PFSK-1 (cell line): ENCODE measurements at regions not wholly inside any gene's neighbourhood (a gene's known extent, or its start where the extent isn't known, plus 50 kb on each side); places are given as distances from the start of the nearest gene placed in this dataset.

Experiments used
- FOXP2 ChIP-seq: optimal IDR thresholded peaks from 2 replicates; pipeline ENCODE3; 2011; ENCODE audit warnings: borderline replicate concordance, control low read depth, inconsistent platforms; ENCODE audit not compliant: insufficient read depth; ENCODE audit errors: extremely low read length, extremely low read depth
- POLR2AphosphoS5 ChIP-seq: IDR thresholded peaks from 2 replicates; pipeline ENCODE4 v1.6.1; 2012; ENCODE audit warnings: low read depth, mild to moderate bottlenecking, control low read depth, low read length, moderate library complexity
- SIN3A ChIP-seq: IDR thresholded peaks from 2 replicates; pipeline ENCODE4 v1.6.1; 2012; ENCODE audit warnings: mild to moderate bottlenecking, low read length, moderate library complexity, borderline replicate concordance; ENCODE audit not compliant: insufficient read depth
- TAF1 ChIP-seq: IDR thresholded peaks from 2 replicates; pipeline ENCODE4 v1.6.1; 2012; ENCODE audit warnings: low read length, control low read depth, borderline replicate concordance; ENCODE audit not compliant: insufficient read depth
- TF ChIP-seq, protein P1 (sequence below), 2 experiments: IDR thresholded peaks; 2 replicates each; pipeline versions ENCODE4 v1.6.1 to v1.8.0; 2011 to 2012; ENCODE audit warnings: low read depth in 2 of 2, low read length in 2 of 2, control low read depth in 1 of 2, inconsistent platforms in 1 of 2, mild to moderate bottlenecking in 1 of 2, moderate library complexity in 1 of 2; ENCODE audit not compliant: insufficient read depth in 1 of 2

GRCh38 chr3:99248913-99249312, 347.4 kb upstream of the DCBLD2 start:
- no peak for TF ChIP-seq TAF1
- no peak for TF ChIP-seq POLR2AphosphoS5
- TF ChIP-seq FOXP2: no peak
- TF ChIP-seq, protein P1, sequence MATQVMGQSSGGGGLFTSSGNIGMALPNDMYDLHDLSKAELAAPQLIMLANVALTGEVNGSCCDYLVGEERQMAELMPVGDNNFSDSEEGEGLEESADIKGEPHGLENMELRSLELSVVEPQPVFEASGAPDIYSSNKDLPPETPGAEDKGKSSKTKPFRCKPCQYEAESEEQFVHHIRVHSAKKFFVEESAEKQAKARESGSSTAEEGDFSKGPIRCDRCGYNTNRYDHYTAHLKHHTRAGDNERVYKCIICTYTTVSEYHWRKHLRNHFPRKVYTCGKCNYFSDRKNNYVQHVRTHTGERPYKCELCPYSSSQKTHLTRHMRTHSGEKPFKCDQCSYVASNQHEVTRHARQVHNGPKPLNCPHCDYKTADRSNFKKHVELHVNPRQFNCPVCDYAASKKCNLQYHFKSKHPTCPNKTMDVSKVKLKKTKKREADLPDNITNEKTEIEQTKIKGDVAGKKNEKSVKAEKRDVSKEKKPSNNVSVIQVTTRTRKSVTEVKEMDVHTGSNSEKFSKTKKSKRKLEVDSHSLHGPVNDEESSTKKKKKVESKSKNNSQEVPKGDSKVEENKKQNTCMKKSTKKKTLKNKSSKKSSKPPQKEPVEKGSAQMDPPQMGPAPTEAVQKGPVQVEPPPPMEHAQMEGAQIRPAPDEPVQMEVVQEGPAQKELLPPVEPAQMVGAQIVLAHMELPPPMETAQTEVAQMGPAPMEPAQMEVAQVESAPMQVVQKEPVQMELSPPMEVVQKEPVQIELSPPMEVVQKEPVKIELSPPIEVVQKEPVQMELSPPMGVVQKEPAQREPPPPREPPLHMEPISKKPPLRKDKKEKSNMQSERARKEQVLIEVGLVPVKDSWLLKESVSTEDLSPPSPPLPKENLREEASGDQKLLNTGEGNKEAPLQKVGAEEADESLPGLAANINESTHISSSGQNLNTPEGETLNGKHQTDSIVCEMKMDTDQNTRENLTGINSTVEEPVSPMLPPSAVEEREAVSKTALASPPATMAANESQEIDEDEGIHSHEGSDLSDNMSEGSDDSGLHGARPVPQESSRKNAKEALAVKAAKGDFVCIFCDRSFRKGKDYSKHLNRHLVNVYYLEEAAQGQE (IDR thresholded peaks at IDR 0.05; ENCODE audit: insufficient read depth in 1 of 2, low read depth in 2 of 2, low read length in 2 of 2): no peak
- no peak for TF ChIP-seq SIN3A
